ENCODE measurements at regions not wholly inside any gene's neighbourhood (a gene's known extent, or its start where the extent isn't known, plus 50 kb on each side); places are given as distances from the start of the nearest gene placed in this dataset.

DNA sequence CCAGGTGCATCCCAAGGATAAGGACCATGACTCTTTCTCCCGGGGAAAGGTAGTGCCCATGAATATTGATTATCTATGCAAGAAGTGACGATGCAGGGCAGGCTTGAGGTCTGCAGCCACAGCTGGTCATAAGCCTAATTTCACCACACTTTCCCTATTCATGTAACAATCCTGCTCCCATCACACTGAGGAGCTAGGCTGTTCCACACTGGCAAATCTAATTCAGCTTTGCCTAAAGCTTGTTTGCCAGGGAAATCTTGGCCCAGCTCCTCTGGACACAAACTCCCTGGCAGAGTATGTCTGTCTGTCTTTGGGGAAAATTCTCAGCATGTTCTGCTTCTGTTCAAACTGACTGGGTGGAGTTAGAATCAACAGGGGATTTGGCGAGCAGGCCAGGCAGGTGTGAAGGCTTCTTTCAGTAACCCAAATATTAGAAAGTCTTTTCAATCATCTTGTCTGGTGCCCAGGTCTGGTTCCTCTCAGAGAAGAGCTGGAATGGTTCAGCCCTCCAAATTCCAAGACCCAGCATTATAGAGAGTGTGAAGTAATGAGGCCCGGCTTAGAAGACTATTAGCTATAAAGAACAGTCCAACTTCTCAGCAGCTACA, 88.5 kb upstream of the SPDL1 start:
- intact Hi-C loops (cut with micrococcal nuclease) = no loop called here
- no peak overlapping the region for H2AFZ ChIP-seq (ENCODE audit: insufficient read depth, low read depth, low read length, poor library complexity, severe bottlenecking)
- Mint-ChIP-seq H3K4me3 (no peak overlapping the region), H3K4me1 (no peaks in the 10 kb centered on the region), H3K9me3 (ENCODE audit: insufficient read depth) (peaks cover 3% of the 10 kb centered on the region), H3K27ac (no peak overlapping the region), H3K27me3 (peaks cover 6% of the 10 kb centered on the region)
- POLR2A ChIA-PET = no interaction called here
- no peak overlapping the region for H3K4me2 ChIP-seq (replicated peaks; ENCODE audit: low read depth, low read length, poor library complexity, severe bottlenecking)
- CTCF ChIA-PET = no interaction called here
- ATAC-seq (ENCODE audit: low read depth) (no peak), DNase-seq (no peak)
- H3K4me1 ChIP-seq (ENCODE audit: control insufficient read depth in 2 of 2, insufficient read depth in 2 of 2, low read length in 2 of 2) = no peaks in the 10 kb centered on the region
- no peak overlapping the region for H3K9ac ChIP-seq (ENCODE audit: low read length)
- H3K27ac ChIP-seq (ENCODE audit: low read length in 2 of 2) = no peak overlapping the region
- H3K4me3 ChIP-seq (ENCODE audit: control extremely low read depth in 1 of 5, extremely low read depth in 1 of 5, insufficient read depth in 1 of 5, low read depth in 2 of 5, low read length in 4 of 5) = no peak overlapping the region
- 70% methylated on average over 1 of the region's 4 CpGs for WGBS (ENCODE audit: insufficient coverage)
- no peaks in the 10 kb centered on the region for H3K9me3 ChIP-seq (ENCODE audit: control extremely low read depth in 1 of 3, control insufficient read depth in 2 of 3, insufficient read depth in 1 of 3, low read length in 2 of 3)
- no peaks in the 10 kb centered on the region for H4K20me1 ChIP-seq (ENCODE audit: control insufficient read depth, insufficient read depth, low read length, poor library complexity, severe bottlenecking)
- TF ChIP-seq EZH2 (IDR thresholded peaks at IDR 0.05; ENCODE audit: borderline replicate concordance, insufficient read depth, low read depth, low read length, poor library complexity, severe bottlenecking) = no peak
- TF ChIP-seq, protein P1, sequence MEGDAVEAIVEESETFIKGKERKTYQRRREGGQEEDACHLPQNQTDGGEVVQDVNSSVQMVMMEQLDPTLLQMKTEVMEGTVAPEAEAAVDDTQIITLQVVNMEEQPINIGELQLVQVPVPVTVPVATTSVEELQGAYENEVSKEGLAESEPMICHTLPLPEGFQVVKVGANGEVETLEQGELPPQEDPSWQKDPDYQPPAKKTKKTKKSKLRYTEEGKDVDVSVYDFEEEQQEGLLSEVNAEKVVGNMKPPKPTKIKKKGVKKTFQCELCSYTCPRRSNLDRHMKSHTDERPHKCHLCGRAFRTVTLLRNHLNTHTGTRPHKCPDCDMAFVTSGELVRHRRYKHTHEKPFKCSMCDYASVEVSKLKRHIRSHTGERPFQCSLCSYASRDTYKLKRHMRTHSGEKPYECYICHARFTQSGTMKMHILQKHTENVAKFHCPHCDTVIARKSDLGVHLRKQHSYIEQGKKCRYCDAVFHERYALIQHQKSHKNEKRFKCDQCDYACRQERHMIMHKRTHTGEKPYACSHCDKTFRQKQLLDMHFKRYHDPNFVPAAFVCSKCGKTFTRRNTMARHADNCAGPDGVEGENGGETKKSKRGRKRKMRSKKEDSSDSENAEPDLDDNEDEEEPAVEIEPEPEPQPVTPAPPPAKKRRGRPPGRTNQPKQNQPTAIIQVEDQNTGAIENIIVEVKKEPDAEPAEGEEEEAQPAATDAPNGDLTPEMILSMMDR (IDR thresholded peaks at IDR 0.05) = no peak
- H3K79me2 ChIP-seq (ENCODE audit: control insufficient read depth, insufficient read depth, low read length) = no peaks in the 10 kb centered on the region
- no peaks in the 10 kb centered on the region for H3K36me3 ChIP-seq (replicated peaks in 1 of 2; ENCODE audit: control extremely low read depth in 1 of 2, control insufficient read depth in 1 of 2, extremely low read depth in 1 of 2, insufficient read depth in 2 of 2, low read length in 1 of 2)
- no peaks in the 10 kb centered on the region for H3K27me3 ChIP-seq (replicated peaks in 1 of 4; ENCODE audit: control extremely low read depth in 1 of 4, control insufficient read depth in 3 of 4, insufficient read depth in 4 of 4, low read length in 3 of 4)

DNA sequence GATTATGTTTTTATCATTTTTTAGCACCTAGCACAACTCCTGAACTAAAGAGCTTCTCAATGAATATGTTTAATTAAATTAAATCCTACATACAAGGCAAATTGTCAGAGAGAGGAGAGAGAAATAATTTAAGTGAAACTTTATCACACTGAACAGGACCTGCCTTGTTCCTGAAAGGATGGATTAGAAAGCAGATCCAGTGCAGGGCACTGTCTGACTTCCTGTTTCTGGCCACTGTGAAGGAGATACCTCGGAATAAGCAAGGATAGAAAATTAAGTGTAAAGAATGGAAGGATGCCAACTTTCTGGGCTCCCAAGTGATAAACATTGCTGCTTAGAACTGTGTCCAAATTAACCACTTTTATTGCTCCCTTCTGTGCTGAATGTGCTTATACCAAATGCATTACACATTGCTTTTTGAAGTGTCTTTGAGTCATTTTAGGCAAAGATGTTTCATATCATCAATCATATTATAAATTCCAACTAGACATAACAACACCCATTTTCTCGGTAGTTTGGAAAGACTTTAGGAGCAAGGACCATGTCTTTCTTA, 89.1 kb upstream of the SPDL1 start:
- no peaks in the 10 kb centered on the region for H4K20me1 ChIP-seq (ENCODE audit: control insufficient read depth, insufficient read depth, low read length, poor library complexity, severe bottlenecking)
- no peak overlapping the region for H3K4me3 ChIP-seq (ENCODE audit: control extremely low read depth in 1 of 5, extremely low read depth in 1 of 5, insufficient read depth in 1 of 5, low read depth in 2 of 5, low read length in 4 of 5)
- Mint-ChIP-seq H3K4me1 (no peaks in the 10 kb centered on the region), H3K9me3 (ENCODE audit: insufficient read depth) (peaks cover 3% of the 10 kb centered on the region), H3K27ac (no peak overlapping the region), H3K4me3 (no peak overlapping the region), H3K27me3 (peaks cover 7% of the 10 kb centered on the region)
- H3K36me3 ChIP-seq (replicated peaks in 1 of 2; ENCODE audit: control extremely low read depth in 1 of 2, control insufficient read depth in 1 of 2, extremely low read depth in 1 of 2, insufficient read depth in 2 of 2, low read length in 1 of 2) = no peaks in the 10 kb centered on the region
- CTCF ChIA-PET = no interaction called here
- H3K4me1 ChIP-seq (ENCODE audit: control insufficient read depth in 2 of 2, insufficient read depth in 2 of 2, low read length in 2 of 2) = no peaks in the 10 kb centered on the region
- no peaks in the 10 kb centered on the region for H3K9me3 ChIP-seq (ENCODE audit: control extremely low read depth in 1 of 3, control insufficient read depth in 2 of 3, insufficient read depth in 1 of 3, low read length in 2 of 3)
- H3K9ac ChIP-seq (ENCODE audit: low read length) = no peak overlapping the region
- H3K79me2 ChIP-seq (ENCODE audit: control insufficient read depth, insufficient read depth, low read length) = no peaks in the 10 kb centered on the region
- no peak overlapping the region for H3K27ac ChIP-seq (ENCODE audit: low read length in 2 of 2)
- no peaks in the 10 kb centered on the region for H3K27me3 ChIP-seq (replicated peaks in 1 of 4; ENCODE audit: control extremely low read depth in 1 of 4, control insufficient read depth in 3 of 4, insufficient read depth in 4 of 4, low read length in 3 of 4)
- H2AFZ ChIP-seq (ENCODE audit: insufficient read depth, low read depth, low read length, poor library complexity, severe bottlenecking) = no peak overlapping the region
- no peak overlapping the region for H3K4me2 ChIP-seq (replicated peaks; ENCODE audit: low read depth, low read length, poor library complexity, severe bottlenecking)
- no peak for DNase-seq
- TF ChIP-seq, protein P1 (IDR thresholded peaks at IDR 0.05) = no peak
- intact Hi-C loops (cut with micrococcal nuclease) = no loop called here
- POLR2A ChIA-PET = no interaction called here
- no peak for ATAC-seq (ENCODE audit: low read depth)
- WGBS (ENCODE audit: insufficient coverage) = 13% methylated on average over 1 of the region's 2 CpGs

Data from B cell (primary cell).